ENCODE measurements at regions not wholly inside any gene's neighbourhood (a gene's known extent, or its start where the extent isn't known, plus 50 kb on each side); places are given as distances from the start of the nearest gene placed in this dataset.

DNA sequence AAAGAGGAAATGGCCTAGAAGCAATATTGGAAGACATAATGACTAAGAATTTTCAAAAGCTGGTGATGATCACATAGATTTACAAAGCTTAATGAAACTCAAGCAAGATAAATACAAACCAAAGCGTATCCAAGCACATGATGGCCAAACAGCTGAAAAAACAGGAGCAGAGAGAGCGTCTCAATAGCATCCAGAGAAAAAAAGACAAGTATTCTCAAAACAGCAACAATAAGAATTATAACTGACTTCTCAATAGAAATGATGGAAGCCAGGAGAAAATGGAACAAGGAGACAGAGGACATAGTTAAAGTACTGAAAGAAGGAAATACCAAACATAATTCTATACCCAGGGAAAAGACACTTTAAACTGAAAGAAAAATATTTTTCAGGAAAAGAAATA, 437.2 kb upstream of the TNP1 start:
- DNase-seq (ENCODE audit: low spot score): no peak

DNA sequence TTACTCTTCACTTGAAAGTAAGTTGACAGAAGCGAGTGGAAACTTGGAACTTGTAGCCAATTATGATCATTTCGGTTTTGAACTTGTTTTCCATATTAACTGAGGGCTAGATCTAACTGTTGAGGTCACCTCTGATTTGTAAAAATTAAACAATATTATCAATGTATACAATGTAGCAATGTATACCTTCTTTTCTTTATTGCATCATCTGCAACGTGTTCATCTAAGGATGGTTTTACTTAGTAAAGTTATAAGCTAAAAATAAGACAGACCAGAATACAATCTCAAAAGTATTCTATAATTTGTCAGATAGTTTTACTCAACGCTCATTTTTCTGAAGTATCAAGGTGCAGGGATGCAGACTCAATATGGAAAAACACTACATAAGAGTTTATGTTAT, 435.0 kb upstream of the TNP1 start:
- DNase-seq (ENCODE audit: low spot score): no peak

DNA sequence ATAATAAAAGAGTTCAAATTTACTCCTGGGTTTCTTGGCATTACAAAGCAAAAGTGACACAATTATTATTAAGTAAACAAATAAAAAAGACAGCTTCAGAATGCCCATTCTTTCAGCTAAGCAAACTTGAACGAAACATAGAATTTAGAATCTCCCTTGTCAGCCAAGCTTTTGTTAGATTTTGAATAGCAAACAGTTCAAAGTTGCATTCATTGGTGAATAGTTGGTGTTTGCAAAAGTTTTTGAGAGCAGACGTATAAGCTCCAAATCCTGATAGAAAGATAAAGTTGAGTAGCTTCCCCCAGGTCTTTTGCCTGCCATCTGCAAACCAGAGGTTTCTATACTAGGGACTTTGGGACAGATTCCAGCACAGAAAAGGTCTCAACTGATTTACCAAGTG, 434.3 kb upstream of the TNP1 start:
- no peak for DNase-seq (ENCODE audit: low spot score)

DNA sequence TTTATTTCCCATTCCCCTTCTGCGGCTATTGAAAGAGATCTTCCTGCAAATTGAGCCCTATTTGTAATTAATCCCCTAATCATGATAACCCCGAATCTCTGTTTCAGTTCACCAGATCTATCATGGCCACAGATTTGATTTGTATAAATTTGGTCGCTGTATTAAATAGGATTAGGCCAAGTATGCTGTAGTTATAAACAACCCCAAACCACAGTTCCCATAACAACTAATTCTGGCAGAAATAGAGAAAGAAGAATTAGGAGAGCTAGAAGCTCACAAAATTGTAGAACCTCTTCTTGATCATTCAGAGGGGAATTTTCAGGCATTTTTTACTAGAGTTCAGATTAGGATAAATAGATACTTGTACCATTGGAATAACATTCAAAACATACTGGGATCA, 433.7 kb upstream of the TNP1 start:
- DNase-seq (ENCODE audit: low spot score): no peak

DNA sequence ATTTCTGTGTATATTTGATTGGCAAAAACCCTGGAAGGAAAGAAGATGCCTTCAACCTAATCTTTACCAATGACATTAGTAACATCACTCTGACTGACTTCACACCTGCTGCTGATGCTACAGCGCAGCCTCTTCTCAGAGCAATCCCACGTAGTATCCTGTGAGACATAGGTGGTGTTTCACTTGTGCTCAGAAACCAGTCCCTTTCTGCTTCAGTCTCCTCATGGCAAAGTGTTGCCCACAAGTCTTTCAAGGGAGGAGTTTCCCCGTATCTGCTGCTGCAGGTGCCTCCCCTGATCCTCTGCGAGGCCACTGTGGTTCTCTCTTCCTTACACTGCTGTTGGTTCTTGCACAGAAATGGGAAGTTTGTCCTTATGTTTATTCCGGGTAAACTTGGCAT, 433.2 kb upstream of the TNP1 start:
- DNase-seq (ENCODE audit: low spot score): no peak

DNA sequence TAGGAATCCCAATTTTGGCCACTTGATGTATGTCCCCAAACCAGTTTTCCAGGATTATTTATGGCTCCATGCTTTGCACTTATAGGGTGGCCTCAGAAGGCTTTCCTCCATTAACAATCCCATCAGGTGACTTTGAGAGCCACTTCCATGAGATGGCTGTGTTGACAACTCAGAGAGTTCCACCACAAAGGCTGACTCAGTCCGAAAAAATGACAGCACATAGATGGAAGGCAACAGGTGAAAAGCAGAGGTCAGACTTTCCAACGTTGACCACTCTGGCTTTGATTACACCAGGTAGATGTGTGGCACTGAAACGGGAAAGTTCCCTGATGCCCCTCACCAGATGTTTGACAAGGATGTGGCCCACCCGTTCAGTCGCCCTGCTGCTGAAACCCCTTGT, 431.4 kb upstream of the TNP1 start:
- DNase-seq (ENCODE audit: low spot score): no peak

DNA sequence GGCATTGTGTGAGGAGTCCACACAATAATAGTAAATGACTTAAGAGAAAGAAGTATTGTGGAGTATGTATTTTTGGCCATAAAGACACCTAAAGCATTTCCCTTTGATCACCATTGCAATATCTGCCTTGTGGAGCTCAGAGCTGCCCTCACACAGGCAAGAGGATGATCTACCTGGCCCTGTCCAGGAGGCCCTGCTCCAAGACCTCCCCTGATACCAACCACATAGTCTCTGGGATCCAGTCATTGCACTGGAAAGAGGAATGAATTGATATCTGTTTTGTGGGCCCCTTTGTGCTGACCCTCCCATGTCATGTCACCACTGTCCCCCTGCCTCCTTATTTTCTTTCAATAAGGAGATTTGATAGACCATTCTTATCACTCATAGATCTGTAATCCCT, 430.6 kb upstream of the TNP1 start:
- DNase-seq (ENCODE audit: low spot score): no peak

DNA sequence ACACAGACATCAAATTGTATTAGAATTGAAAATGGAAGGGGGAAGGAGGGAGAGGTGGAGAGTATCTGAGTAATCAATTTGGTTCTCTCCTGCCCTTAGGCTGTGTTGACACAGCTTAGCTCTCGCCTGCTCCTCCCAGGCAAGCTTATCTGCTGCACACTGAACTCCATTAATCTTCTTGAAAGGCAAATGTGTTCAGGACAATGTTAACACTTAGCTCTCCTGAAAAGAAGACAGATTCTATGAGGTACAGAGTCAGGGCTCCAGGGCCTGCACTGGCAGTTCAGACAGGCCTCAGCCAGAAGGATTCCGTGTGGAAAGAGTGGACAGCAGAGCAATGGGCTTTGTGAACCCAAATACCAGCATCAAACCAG, 430.0 kb upstream of the TNP1 start:
- peak; percentile 12 for DNase-seq (ENCODE audit: low spot score)

DNA sequence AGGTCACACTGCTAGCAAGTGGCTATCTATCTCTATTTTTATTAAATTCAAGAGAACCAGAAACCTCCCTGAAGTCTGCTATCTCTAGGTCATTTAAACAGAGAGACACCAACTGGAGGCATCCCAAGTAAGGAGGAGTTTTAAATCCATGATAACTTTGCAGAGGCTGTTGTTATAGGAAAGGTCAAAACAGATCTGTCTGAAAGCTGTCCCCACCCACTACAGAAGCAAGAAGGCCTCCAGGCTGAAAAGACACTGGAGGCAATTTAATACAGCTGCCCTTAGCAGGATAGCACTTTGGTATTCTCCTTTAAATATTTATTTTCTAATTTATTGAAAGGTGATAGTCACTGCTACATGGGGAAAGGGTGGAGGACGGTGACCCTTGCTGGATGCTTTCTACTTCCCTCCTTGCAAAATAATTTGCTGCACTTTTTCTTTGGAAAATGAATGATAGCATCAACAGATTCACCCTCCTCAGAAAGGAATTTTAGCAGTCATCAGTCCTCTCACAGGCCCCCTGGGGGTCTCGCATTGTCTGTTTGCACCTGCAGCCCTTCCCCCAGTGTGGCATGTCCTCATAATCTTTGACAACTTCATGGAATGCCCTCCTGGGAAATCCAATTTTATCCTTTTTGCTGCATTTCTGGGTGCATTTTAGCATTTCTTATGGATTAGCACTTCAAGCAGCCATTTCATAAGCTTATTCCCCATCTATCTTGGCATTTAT, 429.5 kb upstream of the TNP1 start:
- DNase-seq (ENCODE audit: low spot score): peak; percentile 34

DNA sequence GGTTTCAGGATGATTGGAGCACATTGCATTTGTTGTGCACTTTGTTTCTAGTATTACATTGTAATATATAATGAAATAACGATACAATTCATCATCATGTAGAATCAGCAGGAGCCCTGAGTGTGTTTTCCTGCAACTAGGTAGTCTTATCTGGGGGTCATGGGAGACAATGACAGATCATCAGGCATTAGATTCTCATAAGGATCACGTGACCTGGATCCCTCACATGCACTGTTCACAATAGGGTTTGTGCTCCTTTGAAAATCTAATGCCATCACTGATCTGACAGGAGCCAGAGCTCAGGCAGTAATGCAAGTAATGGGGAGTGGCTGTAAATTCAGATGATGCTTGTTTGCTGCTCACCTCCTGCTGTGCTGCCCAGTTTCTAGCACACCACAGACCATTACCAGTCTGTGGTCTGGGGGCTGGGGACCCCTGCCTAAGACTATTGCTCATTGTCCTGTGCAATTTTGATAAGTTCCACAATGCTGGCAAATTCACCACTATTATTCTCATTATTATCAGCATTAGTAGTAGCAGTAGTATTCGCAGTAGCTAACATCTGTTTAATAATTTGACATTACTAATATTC, 428.7 kb upstream of the TNP1 start:
- no peak for DNase-seq (ENCODE audit: low spot score)

DNA sequence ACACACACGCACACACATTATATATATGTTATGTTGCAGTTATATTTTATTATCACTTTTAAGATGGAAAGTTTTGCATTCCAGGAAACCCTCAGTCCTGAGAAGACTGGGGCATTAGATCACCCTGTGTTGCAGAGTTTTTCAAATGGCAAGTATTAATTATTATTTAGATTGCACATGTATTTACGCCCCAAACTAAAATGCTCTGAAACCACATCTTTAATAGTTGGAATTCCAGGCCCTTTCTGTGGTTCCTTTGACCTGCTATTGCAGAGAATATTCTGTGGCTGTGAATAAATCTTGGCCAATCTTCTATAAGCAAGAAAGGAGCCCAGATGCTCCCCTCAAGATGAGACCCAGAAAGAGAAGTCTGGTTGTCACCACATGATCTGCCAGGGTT, 427.0 kb upstream of the TNP1 start:
- no peak for DNase-seq (ENCODE audit: low spot score)

DNA sequence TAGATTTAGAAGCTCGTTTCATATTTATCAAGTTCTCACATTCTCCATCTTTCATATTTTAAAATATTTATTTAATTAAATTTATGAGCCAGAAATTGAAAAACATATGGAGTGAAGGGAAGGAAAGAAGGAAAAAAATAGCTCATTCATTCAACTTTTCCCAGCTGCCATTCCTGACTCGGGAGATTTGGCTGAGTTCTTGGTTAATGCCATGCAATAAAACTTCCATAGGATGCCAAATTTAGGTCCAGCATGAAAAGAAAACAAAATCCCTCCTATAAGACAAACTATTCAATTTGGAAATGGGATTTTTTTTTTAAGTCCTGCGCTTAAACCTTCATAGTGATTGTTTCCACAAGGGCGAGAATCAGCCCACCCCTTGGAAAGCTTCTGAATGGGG, 426.1 kb upstream of the TNP1 start:
- no peak for DNase-seq (ENCODE audit: low spot score)

DNA sequence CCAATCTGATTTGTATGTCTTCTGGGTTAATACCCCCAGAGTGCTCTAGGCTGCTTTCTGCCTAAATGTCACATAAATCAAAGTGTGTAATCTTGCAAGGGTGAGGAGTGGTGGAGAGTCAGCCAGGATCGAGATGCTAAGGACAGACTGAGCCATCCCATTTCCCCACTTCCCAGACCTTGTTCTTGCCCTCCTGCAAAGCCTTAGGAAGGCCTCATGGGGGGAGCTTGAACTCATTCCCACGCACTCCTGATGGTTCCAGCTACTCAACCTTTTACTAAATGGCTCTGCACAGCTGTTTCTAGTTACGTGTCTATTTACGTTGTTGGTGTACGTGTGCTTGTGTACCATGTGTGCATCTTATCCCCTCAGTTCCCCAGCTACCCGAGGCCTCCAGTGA, 423.6 kb upstream of the TNP1 start:
- DNase-seq (ENCODE audit: low spot score): no peak

DNA sequence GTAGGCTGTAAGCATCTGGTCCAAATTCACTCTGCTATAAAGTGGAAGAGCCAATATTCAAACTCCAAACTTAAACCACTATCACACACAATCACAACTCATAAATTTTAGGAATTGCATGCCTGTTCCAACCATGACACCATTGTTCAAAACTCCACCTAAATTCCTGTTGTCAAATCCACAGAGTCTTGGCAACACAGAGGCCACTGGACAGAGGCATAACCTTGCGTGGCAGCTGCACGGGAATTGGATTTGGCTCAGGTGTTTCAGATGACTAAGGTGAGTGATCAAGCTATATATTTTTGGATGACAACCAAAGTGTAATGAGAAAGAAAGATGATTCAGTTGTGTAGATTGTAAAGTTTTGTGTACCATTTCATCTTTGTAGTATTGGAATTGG, 422.7 kb upstream of the TNP1 start:
- DNase-seq (ENCODE audit: low spot score): no peak

DNA sequence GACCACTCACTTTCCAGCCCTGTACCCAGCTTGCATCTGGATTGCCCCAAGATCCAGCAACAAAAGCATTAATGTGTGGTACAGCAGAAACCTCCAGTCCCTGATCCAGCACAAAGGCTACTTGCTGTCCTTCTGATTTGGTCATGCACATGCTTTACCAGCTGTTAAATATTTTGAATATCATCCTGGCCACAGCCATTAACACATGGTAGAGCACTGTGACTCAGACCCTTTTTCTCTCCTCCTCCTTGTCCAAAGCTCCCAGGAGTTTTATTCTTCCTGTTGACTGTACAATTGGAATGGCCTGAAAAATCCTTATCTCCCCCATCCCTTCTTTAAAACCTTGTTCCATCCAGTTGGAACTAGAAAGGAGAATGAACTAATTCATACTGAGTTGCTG, 419.7 kb upstream of the TNP1 start:
- DNase-seq (ENCODE audit: low spot score): no peak

DNA sequence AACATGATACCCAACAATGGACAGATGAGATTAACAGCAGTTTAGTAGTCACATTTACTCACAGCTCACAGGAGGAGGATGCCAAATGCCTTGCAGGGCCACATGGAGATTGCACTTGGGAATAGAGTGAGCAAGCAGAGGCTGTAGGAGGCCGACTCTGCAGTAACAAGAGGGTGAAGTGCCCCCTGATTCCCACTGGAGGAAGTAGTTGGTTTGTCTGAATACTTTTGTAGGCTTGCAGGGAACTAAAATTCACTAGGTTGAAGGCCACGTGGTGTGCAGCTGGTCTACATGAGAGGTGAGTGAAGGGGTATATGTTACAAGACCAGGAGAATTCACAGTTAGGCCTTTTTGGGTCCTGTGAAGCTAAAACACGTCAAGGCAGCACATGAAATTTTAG, 419.3 kb upstream of the TNP1 start:
- DNase-seq (ENCODE audit: low spot score): no peak

DNA sequence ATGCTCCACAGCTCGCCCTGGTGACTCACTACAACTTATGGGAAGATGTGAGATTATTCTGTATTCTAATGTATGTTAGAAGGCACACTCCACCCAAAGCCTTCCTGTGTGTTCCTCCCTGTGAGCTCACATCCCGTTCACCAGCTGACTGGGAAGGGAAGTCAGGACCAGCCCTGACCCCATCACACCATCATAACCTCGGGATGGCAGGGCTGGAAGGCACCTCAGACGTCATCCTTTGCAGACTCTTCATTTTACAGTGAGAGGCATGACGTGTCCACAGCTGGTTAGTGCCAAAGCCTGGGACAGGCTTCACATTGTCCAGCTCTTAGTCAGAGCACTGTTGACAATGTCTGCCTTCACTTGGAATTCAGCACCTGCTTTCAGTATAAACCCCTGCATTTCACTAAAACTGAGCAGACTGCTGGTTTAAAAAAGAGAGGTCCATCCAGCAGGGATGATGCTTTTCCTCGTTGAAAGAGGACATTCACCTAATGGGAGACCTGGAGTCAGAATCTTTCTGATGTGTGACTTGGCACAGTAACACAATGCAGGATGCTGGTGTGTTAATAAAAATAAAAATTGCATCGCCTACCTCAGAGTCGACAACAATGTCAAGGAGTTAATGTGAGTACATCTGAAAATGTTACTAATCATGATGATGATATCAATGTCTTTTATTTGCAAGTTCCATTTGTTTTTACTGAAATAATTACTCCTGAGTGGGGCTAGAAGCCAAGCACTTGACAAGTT, 418.0 kb upstream of the TNP1 start:
- no peak for DNase-seq (ENCODE audit: low spot score)

DNA sequence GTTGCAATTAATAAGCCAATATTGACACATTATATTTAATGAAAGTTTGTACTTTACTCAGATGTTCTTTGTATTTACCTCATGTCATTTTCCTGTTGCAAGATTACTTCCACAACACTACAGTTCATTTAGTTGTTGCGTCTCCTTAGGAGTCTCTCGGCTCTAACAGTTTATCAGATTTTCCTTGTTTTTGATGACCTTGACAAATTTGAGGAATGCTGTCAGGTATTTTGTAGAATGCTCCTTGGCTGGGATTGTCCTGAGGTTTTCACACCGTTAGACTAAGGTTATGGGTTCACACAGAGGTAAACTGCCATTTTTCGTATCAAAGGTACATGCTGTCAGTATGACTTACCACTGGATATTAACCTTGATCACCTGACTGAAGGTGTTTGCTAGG, 416.6 kb upstream of the TNP1 start:
- no peak for DNase-seq (ENCODE audit: low spot score)

DNA sequence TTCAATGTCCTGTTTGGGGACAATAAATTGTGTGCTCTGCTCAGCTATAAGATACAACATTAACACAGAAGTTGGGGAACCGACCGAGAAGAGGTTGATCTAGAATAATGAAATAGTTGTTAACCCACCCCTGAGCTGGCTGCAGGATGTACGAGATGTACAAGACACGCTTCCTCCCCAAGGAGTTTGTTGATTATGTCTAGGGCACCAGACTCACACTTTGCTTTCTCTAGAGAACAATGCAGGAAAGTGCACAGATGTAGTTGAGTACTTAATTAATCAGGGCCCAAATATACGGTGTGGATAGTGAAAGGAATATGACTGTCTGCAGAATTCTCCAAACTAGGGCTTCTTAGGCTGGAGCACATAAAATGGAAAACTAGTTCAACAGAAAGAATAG, 415.2 kb upstream of the TNP1 start:
- DNase-seq (ENCODE audit: low spot score): no peak

DNA sequence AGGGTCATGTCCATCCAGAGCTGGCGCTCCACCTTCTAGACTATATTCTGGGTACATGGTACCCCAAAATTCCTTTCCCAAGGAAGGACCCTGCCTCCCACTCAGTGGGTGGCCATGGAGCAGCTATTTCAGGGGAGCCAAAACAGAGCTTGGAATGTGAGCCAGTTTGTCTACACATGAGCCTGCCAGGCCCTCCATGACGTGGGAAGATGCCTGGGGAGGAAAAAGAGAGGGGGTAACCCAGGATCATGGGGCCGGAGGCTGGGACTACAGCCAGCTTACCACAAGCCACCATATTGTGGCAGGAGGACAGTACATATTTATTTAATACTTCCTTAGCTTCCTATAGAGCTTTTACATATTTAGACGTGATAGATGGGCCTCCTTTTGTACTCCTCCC, 414.7 kb upstream of the TNP1 start:
- no peak for DNase-seq (ENCODE audit: low spot score)

DNA sequence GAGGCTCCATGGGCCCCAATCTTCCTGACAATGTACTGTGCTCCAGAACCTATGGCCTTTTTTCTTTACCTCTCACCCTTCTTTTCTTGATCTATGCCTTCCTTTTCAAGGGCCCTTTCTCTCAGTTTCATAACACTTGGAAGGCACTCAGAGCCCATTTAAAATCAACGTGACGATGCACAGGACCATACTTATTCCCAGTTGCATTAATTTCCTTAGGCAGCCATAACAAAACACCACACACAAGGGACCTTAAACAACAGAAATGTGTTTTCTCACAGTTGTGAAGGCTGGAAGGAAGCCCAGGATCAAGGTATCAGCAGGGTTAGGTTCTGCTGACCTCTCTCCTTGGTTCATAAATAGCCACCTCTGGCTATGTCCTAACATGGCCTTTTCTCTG, 414.0 kb upstream of the TNP1 start:
- no peak for DNase-seq (ENCODE audit: low spot score)

DNA sequence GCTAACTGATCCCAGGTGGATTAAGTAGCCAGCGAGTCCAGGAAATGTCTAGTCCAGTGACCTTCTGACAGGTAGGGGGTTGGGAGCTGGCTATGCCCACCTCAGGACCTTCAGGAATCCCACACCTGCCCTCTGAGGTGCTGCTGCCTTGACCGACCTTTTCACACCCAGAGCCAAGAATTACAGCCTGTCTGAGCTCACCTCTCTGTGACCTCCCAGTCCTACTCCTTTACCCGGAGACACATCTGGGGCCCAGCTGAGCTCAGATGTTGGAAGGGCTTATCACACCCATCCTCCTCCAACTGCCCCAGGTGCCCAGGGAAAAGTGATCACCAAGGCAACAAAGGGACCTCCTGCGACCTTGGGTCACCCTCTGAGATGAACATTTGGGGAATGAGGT, 413.3 kb upstream of the TNP1 start:
- DNase-seq (ENCODE audit: low spot score): no peak

DNA sequence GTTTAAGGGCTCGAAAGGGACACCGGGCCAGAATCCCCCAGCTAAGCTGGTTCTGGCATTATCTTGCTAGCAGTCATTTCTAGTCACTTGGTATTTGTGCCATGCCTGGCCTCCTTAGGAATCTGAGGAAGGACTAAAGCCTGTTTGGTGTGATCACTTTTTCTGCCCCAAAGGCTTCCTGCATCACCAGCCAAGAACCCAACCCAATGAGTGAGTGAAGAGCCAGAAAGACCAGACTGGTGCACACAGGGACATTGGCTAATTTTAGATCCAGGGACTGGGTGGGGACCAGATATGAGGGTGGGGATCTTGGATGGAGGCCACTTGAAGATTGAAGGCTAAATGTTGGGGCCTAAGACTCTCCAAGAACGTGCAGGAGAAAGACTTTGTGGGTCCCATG, 411.9 kb upstream of the TNP1 start:
- DNase-seq (ENCODE audit: low spot score): no peak

Measured in iPS-NIHi11 (cell line).